OCI-LY7 (cell line): ENCODE measurements at regions not wholly inside any gene's neighbourhood (a gene's known extent, or its start where the extent isn't known, plus 50 kb on each side); places are given as distances from the start of the nearest gene placed in this dataset.

Experiments used
- BruUV-seq: library from RNA; stranded (reverse); fragments of 400-500 nt; replicated peaks from 2 replicates; lab custom pipeline; 2021; lab: Mats Ljungman, UMichigan
- CTCF ChIA-PET: fragments of 300-600 bp; sonication (Branson Sonifier 250); formaldehyde crosslinking; loops from one replicate; lab custom pipeline; 2022; ENCODE audit warnings: antibody characterized with exemption; ENCODE audit not compliant: unreplicated experiment; lab: Charles Lee
- POLR2A ChIA-PET: fragments of 300-600 bp; sonication (Branson Sonifier 250); formaldehyde crosslinking; loops from one replicate; lab custom pipeline; 2022; ENCODE audit warnings: antibody characterized with exemption; lab: Charles Lee
- DNase-seq: peaks from one replicate; pipeline ENCODE4 v3.0.0-alpha.2; 2015; ENCODE audit warnings: low spot score
- H2AFZ ChIP-seq: fragments of 200-600 bp; sonication (generic), shearing (Covaris generic); 2 replicates; pipeline ENCODE4 v1.6.1; 2014; ENCODE audit warnings: mild to moderate bottlenecking, antibody characterized with exemption, low read length, moderate library complexity
- H3K27ac ChIP-seq: fragments of 200-600 bp; sonication (generic); 2 replicates; pipeline ENCODE4 v1.5.1; 2014; ENCODE audit warnings: mixed run types, low read depth, mild to moderate bottlenecking, moderate library complexity, low read length, inconsistent platforms; ENCODE audit not compliant: poor library complexity, severe bottlenecking
- H3K36me3 ChIP-seq: fragments of 200-600 bp; sonication (generic); 2 replicates; pipeline ENCODE4 v1.6.1; 2014; ENCODE audit warnings: mild to moderate bottlenecking, antibody characterized with exemption, low read length, moderate library complexity, mixed read lengths; ENCODE audit not compliant: insufficient read depth
- H3K4me1 ChIP-seq: fragments of 200-600 bp; sonication (generic); 2 replicates; pipeline ENCODE4 v1.5.1; 2014; ENCODE audit warnings: mild to moderate bottlenecking, low read length; ENCODE audit not compliant: insufficient read depth, poor library complexity, severe bottlenecking
- H3K4me2 ChIP-seq: fragments of 200-600 bp; sonication (generic); 2 replicates; pipeline ENCODE4 v1.6.1; 2014; ENCODE audit warnings: mild to moderate bottlenecking, low read length
- H3K4me3 ChIP-seq: fragments of 200-600 bp; sonication (generic); 2 replicates; pipeline ENCODE4 v1.5.1; 2014; ENCODE audit warnings: mild to moderate bottlenecking, low read depth, low read length; ENCODE audit not compliant: poor library complexity, severe bottlenecking
- H3K79me2 ChIP-seq: fragments of 200-600 bp; sonication (generic); 2 replicates; pipeline ENCODE4 v1.6.1; 2016; ENCODE audit warnings: low read depth, mild to moderate bottlenecking, low read length, moderate library complexity, mixed read lengths; ENCODE audit not compliant: insufficient read depth
- H3K9me2 ChIP-seq: fragments of 200-600 bp; sonication (generic); 2 replicates; pipeline ENCODE4 v1.6.1; 2016; ENCODE audit warnings: mild to moderate bottlenecking, low read length, mixed read lengths; ENCODE audit not compliant: insufficient read depth
- H3K9me3 ChIP-seq: fragments of 200-600 bp; sonication (generic); 2 replicates; pipeline ENCODE4 v1.6.1; 2014; ENCODE audit warnings: mild to moderate bottlenecking, mixed run types, low read length, mixed read lengths
- H4K20me1 ChIP-seq: fragments of 200-600 bp; sonication (generic); 2 replicates; pipeline ENCODE4 v1.6.1; 2014; ENCODE audit warnings: mild to moderate bottlenecking, antibody characterized with exemption, low read length, moderate library complexity, mixed read lengths; ENCODE audit not compliant: insufficient read depth
- CTCF ChIP-seq: fragments of 200-600 bp; sonication (generic); conservative IDR thresholded peaks from 2 replicates; pipeline ENCODE4 v1.5.1; 2014; ENCODE audit warnings: mild to moderate bottlenecking, antibody characterized with exemption, low read length, moderate library complexity, mixed read lengths
- EZH2phosphoT487 ChIP-seq: fragments of 200-600 bp; sonication (generic); IDR thresholded peaks from 2 replicates; pipeline ENCODE4 v1.6.1; 2018; ENCODE audit warnings: low read depth, borderline replicate concordance, mild to moderate bottlenecking, mixed run types, antibody characterized with exemption, low read length, moderate library complexity, mixed read lengths
- intact Hi-C: fragments of 100-400 bp; cut with micrococcal nuclease; formaldehyde crosslinking; loops from one replicate; pipeline ENCODE4 v1.10.0; 2022; ENCODE audit not compliant: unreplicated experiment

- CTCF ChIA-PET, result no interaction called here
- Histone ChIP-seq H3K27ac (no peak overlapping the region), H4K20me1 (no peaks in the 10 kb centered on the region), H3K9me3 (no peaks in the 10 kb centered on the region), H3K79me2 (no peaks in the 10 kb centered on the region), H3K36me3 (no peaks in the 10 kb centered on the region), H3K9me2 (no peaks in the 10 kb centered on the region), H3K4me1 (no peaks in the 10 kb centered on the region), H3K4me2 (no peak overlapping the region), H2AFZ (no peak overlapping the region), H3K4me3 (no peak overlapping the region)
- BruUV-seq, result no TSS peak
- no peak for TF ChIP-seq EZH2phosphoT487
- no peak for TF ChIP-seq CTCF
- no peak for DNase-seq
- POLR2A ChIA-PET, result no interaction called here
- intact Hi-C loops, result no loop called here
These were observed 1097.2 kb downstream of the TDRD15 start for GRCh38 chr2:22221006-22221405.

- Histone ChIP-seq H4K20me1 (no peaks in the 10 kb centered on the region), H3K27ac (no peak overlapping the region), H2AFZ (no peak overlapping the region), H3K4me1 (no peaks in the 10 kb centered on the region), H3K79me2 (no peaks in the 10 kb centered on the region), H3K9me3 (no peaks in the 10 kb centered on the region), H3K36me3 (no peaks in the 10 kb centered on the region), H3K9me2 (no peaks in the 10 kb centered on the region), H3K4me2 (no peak overlapping the region), H3K4me3 (no peak overlapping the region)
- intact Hi-C loops, result no loop called here
- no peak for TF ChIP-seq EZH2phosphoT487
- TF ChIP-seq CTCF, result no peak
- CTCF ChIA-PET, result no interaction called here
- no TSS peak for BruUV-seq
- POLR2A ChIA-PET, result no interaction called here
- DNase-seq, result no peak
These were observed 1115.2 kb downstream of the TDRD15 start for GRCh38 chr2:22238967-22239366.

GRCh38 chr2:22247466-22247865 lies 1123.7 kb downstream of the TDRD15 start:
- ChIA-PET CTCF (no interaction called here), POLR2A (no interaction called here)

More at GRCh38 chr2:22247466-22247865, 1123.7 kb downstream of the TDRD15 start:
- Histone ChIP-seq H3K4me1 (no peaks in the 10 kb centered on the region), H3K9me3 (no peaks in the 10 kb centered on the region), H2AFZ (no peak overlapping the region), H3K79me2 (no peaks in the 10 kb centered on the region), H4K20me1 (no peaks in the 10 kb centered on the region), H3K4me3 (no peak overlapping the region), H3K27ac (no peak overlapping the region), H3K9me2 (no peaks in the 10 kb centered on the region), H3K36me3 (no peaks in the 10 kb centered on the region), H3K4me2 (no peak overlapping the region)
- DNase-seq, result no peak
- TF ChIP-seq CTCF (no peak), EZH2phosphoT487 (no peak)
- intact Hi-C loops, result no loop called here
- BruUV-seq, result no TSS peak
